Adipose tissue (tissue), 3 donors: ENCODE measurements at regions not wholly inside any gene's neighbourhood (a gene's known extent, or its start where the extent isn't known, plus 50 kb on each side); places are given as distances from the start of the nearest gene placed in this dataset.
"Not testable (repeated sequence)": the region's sequence is repeated elsewhere in the genome, so short reads cannot be mapped to it uniquely, and the experiment has no call there.

ENCODE experiments used
- H3K27ac ChIP-seq: one replicate; pipeline ENCODE4 v1.5.1; 2013; ENCODE audit warnings: low read depth, low read length
- WGBS, 3 donors: extraction: QIAGEN DNeasy Blood & Tissue Kit; methylation state at CpG; one replicate each; pipeline ENCODE4 v1.1.7; 2013; 5-methylcytosine and 5-hydroxymethylcytosine counted together
- donor health status: healthy with polysubstance abuse.
- donor health status: Bipolar disorder and iron deficiency.
- donor health status: healthy.

- WGBS, 3 donors = 85 to 100% (median 85%) methylated on average over 1 of the region's 1 CpG
- no peak overlapping the region for H3K27ac ChIP-seq
These were observed 339.9 kb upstream of the SPRY2 start for GRCh38 chr13:80680786-80681366.

DNA sequence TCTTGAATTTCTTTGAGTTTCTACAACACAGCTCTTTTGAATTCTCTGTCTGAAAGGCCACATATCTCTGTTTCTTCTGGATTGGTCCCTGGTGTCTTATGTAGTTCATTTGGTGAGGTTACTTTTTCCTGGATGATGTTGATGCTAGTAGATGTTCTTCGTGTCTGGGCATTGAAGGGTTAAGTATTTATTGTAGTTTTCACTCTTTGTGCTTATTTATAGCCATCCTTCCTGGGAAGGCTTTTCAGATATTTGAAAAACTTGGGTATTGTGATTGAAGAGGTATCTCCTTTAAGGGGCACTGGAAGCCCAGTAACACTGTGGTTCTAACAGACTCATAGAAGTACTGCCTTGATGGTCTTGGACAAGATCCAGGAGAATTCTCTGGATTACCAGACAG, 338.5 kb upstream of the SPRY2 start:
- 77 to 90% (median 90%) methylated on average over 1 of the region's 1 CpG for WGBS, 3 donors
- no peak overlapping the region for H3K27ac ChIP-seq

DNA sequence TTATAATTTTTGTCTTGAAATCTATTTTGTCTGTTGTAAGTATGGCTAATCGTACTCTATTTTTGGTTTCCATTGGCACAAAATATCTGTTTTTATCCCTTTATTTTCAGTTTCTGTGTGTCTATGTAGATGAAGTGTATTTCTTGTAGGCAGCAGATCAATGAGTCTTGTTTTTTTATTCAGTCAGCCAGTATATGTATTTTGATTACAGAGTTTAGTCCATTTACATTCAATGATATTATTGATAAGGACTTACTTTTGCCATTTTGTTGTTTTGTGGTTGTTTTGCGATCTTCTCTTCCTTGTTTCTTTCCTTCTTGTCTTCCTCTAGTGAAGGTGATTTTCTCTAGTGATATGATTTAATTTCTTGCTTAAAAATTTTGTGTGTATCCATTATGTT, 336.3 kb upstream of the SPRY2 start:
- no peak overlapping the region for H3K27ac ChIP-seq
- whole genome bisulfite sequencing, 3 donors = 80 to 95% (median 95%) methylated on average over 2 of the region's 2 CpGs

- 93 to 100% (median 95%) methylated on average over 1 of the region's 2 CpGs for WGBS, 3 donors
- H3K27ac ChIP-seq = not testable (repeated sequence)
These were observed 334.5 kb upstream of the SPRY2 start for GRCh38 chr13:80675442-80675841.

- WGBS, 3 donors = 83 to 93% (median 93%) methylated on average over 7 of the region's 7 CpGs
These were observed 330.8 kb upstream of the SPRY2 start for GRCh38 chr13:80671773-80672172.

GRCh38 chr13:80669112-80669511, 328.2 kb upstream of the SPRY2 start:
- no peak overlapping the region for H3K27ac ChIP-seq
- WGBS, 3 donors = 91 to 92% (median 91%) methylated on average over 1 of the region's 1 CpG

More at GRCh38 chr13:80671773-80672172, 330.8 kb upstream of the SPRY2 start:
- no peak overlapping the region for H3K27ac ChIP-seq

DNA sequence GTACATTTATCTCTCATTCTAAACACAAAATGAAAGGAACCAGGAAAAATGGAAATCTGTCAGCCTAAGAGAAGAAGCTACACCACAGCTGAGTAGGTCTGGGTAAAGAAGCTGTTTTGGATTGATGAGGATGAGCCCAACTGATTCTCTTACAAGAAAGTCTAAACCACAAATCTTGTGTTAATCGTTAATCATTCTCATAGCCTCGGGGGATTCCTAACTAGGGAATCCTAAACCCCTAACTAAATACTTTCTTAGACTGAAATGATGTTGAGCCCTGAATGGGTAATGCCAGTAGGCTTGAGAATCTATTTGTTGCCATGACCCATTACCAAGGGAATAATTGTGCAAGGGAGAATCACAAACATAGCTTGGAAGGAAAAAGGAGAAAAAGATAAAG, 327.5 kb upstream of the SPRY2 start:
- 69 to 73% (median 72%) methylated on average over 2 of the region's 2 CpGs for WGBS, 3 donors
- H3K27ac ChIP-seq = no peak overlapping the region

DNA sequence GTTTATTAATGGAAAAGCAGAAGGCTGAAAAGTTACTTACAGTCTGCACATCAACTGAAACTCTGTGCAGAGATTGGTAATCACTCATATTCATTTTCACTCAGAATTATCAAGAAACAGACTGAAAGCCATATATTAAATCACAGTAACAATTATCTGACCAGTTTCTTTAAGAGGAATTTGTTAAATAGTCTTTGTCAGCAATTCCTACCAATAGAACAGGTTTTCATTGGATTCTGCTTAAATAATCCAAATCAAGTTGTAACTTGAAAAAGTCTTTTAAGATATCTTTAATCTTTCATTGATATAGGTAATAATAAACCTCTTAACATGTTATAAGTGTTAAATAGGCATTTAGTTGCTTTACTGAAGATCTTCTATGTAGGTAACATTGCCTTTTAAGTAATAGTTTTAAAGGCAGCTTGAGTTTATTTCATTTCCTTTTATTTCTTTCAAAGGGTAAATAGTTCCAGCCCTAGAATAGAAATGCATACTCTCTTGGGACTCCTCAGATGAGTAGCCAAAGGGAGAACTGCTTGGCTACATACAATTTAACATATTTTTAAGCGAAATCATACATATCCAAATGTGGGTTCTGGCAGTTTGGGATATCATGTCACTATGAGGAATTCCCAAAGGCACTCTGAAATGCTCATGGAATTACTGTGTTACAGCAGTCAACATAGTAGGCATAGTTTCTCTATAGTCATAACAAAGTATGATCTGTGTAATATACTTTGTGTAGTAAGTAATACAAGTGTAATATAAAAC, 326.0 kb upstream of the SPRY2 start:
- H3K27ac ChIP-seq = no peak overlapping the region
- 60 to 83% (median 68%) methylated on average over 1 of the region's 1 CpG for WGBS, 3 donors

DNA sequence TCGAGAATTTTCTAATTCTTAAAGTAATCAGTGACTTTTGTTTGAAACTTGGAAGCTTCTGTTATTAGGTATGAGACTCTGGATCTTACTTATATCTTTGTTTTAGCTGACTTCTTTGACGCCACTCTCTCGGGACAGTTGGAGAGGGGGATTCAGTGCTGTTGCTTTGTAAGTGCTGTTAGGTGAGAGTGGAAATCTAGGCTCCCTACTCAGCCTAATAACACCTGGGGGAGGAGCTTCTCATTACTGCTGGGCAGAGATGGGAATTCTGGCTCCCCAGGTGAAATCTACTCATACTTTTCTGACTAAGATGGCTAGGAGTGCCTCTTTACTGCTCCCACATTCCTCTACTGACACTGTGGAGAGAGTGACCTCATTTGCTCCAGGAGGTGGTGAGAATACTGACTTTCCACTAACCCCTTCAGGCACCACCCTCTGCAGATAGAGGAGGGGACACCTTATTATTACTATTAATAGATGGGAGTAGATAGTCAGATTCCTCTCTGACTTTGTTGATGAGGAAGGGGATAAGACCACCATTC, 324.9 kb upstream of the SPRY2 start:
- H3K27ac ChIP-seq = no peak overlapping the region
- WGBS, 3 donors = 82 to 93% (median 89%) methylated on average over 3 of the region's 3 CpGs

GRCh38 chr13:80664950-80665349, 324.0 kb upstream of the SPRY2 start:
- no peak overlapping the region for H3K27ac ChIP-seq

GRCh38 chr13:80663788-80664187, 322.9 kb upstream of the SPRY2 start:
- H3K27ac ChIP-seq = no peak overlapping the region
- 90 to 95% (median 92%) methylated on average over 1 of the region's 1 CpG for WGBS, 3 donors

DNA sequence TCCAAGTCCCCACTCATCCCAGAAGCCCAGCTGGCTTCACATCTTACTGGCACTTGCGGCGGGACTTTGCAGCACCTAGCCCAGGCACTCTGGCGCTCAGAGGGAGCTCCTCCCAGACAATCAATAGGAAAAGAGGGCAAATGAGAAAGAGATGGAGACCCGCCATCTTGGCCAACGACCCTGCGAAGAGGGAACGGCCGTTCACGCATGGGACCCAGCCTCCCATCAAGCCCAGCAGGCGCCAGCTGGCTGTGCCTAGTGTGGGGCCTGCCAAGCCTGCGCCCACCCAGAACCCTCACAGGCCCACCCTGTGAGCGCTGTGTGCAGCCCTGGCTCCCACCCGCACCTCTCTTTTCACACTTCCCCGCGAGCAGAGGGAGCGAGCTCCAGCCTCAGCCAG, 317.8 kb upstream of the SPRY2 start:
- WGBS, 3 donors = 92 to 96% (median 94%) methylated on average over 15 to 16 of the region's 16 CpGs
- H3K27ac ChIP-seq = no peak overlapping the region

DNA sequence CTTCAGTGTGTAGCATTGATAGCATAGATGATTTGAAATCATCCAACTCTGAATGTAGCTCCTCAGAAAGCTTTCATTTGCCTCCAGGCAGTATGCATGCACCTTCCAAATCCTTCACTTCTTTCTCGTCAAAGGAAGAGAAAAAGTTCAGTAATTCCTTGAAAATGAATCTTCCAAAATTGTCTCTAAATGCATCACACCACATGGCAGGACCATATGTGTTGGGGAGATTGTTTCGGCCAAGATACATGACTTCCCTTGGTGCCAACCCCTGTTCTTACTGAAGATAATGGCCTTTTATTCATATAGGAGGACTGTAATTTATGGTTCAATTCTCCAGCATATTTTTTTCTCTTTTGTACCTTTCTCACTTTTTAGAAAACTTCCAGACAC, 315.6 kb upstream of the SPRY2 start:
- no peak overlapping the region for H3K27ac ChIP-seq
- WGBS, 3 donors = 92 to 98% (median 93%) methylated on average over 2 of the region's 2 CpGs

DNA sequence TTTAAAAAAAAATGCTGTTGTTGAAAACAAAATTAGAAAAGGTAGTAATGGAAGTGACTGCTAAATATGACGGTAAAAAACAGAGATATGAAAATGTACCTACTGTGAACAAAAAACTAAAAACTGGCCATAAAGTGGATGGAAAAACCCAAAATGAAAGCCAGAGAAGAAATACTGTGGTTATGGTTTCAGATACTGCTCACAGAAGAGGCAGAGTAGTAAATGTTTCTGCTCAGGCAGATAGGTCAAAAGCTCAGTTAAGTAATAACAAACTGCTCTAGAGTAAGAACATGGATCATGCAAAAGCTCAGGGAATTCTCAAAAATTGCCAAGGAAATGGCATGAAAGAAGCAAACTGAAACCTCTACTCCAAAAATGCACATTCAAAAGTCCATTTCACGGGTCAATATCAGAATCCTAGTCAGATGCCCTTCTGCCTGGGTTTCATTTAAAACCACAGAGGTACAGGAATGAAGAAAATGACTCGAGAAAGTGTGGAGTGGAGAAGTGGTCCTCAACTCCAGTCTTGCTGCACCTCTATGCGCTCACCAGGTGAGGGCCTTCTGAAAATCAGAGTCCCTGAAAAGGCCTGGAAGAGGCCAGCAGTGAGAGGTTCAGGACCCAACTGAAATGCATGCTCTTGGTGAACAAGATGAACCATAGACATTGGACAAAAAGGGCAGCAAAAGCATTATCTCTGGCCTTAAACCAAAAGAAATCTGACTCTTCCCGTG, 315.0 kb upstream of the SPRY2 start:
- WGBS, 3 donors = 86 to 96% (median 90%) methylated on average over 5 of the region's 5 CpGs
- no peak overlapping the region for H3K27ac ChIP-seq

DNA sequence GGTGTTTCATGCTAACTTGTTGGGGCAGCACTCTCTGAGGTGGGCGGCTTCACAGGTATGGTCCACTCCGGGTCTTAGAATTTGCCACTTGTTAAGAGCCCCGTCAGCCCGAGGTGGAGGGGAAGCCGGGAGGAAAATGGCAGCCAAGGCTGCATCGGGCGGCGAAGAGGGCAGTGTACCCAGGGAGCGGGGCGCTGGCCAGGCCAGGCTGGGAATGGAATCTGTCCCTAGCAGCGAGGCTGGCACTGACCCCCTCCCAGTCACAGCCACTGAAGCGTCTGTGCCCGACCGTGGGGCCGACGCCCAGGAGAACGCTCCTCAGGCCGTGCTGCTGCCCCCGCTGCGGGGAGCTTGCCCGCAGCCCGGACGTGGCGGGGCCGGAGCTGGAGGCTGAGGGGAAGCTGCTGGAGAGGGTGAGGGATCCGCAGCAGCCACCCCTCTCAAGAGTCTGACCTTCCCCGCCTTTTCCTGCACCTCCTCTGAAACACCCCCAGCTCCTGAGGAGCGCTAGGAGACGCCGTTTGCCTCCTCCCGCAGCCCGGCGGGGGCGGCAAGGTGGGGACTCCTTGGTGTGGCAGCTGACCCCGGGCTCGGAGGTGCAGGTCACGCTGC, 313.8 kb upstream of the SPRY2 start:
- 45 to 72% (median 60%) methylated on average over 36 to 37 of the region's 37 CpGs for WGBS, 3 donors

GRCh38 chr13:80649274-80649673, 308.3 kb upstream of the SPRY2 start:
- H3K27ac ChIP-seq = no peak overlapping the region
- WGBS, 3 donors = 85 to 93% (median 93%) methylated on average over 2 of the region's 2 CpGs

More for the DNA sequence above, 313.8 kb upstream of the SPRY2 start:
- H3K27ac ChIP-seq = no peak overlapping the region

DNA sequence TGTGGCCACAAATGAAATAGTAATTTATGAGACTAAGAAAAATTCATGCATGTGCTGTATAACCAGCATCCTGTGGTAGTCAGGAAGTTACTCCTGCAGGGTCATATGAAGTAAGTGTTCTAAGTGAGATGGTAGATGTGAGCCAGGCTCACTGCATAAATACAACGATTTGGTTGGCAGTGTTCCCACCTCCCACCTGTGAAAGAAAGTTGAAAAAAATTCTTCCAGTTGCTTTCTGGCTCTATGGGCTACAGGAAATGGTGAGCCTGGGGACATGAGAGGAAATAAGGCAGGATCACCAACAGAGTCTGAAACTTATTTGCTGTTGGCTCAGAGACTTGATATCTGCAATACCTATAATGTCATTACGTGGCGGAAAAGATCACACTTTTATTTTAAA, 301.7 kb upstream of the SPRY2 start:
- H3K27ac ChIP-seq = no peak overlapping the region
- WGBS, 3 donors = 49 to 63% (median 52%) methylated on average over 3 of the region's 3 CpGs

DNA sequence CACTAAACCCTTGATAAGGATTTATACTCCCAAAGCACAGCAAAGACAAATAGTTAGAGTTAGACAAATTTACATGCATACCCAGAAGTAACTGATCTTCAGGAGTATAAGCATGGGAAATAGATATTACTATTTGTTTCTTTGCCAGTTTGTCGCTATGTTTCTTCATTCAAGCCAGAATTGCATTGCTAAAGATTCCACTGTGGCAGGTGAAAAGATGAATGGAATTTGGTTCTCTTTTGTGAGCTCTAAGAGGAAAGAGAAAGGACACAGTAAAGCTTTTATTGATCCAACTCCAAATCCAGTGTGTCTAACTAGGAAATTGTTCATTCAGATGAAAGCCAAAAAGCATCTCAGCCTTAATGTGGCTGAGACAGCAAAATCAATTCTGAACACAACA, 292.3 kb upstream of the SPRY2 start:
- WGBS, 3 donors = 39 to 67% (median 59%) methylated on average over 1 of the region's 1 CpG
- H3K27ac ChIP-seq = no peak overlapping the region

DNA sequence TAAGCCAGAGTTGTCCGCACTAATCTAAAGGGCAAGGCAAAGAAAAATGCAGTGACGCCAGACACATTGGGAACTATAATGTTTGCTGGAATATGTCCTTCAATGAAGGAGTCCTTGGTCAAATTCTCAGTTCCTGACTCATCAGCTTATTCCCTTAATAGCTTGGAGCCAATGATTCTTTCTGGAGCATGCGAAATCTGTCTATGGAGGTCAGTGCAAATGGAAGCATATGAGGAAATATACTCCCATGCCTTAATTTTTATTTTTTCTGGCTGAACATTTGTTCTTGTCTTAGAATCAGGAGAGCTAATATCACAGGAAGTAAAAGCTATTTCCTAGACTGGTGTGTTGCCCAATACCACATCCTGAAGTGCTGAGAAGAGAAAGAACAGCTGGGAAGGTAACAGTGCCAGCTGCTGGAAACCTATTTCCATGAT, 289.8 kb upstream of the SPRY2 start:
- no peak overlapping the region for H3K27ac ChIP-seq

More for the DNA sequence above, 289.8 kb upstream of the SPRY2 start:
- WGBS, 3 donors = 68 to 90% (median 71%) methylated on average over 3 of the region's 3 CpGs
